Trophoblast cell (in vitro differentiated cells and primary cell): ENCODE measurements at regions not wholly inside any gene's neighbourhood (a gene's known extent, or its start where the extent isn't known, plus 50 kb on each side); places are given as distances from the start of the nearest gene placed in this dataset.
"Not testable (repeated sequence)": the region's sequence is repeated elsewhere in the genome, so short reads cannot be mapped to it uniquely, and the experiment has no call there.

Experiments
- DNase-seq, 2 donors: peaks; one replicate each; pipeline ENCODE4 v3.0.0-alpha.2; 2016
- H2AFZ ChIP-seq: 2 replicates; pipeline ENCODE4 v1.6.1; 2013; ENCODE audit warnings: low read length, moderate library complexity, mild to moderate bottlenecking; ENCODE audit not compliant: insufficient read depth, poor library complexity
- H2AK5ac ChIP-seq: 2 replicates; pipeline ENCODE4 v1.6.1; 2013; ENCODE audit warnings: mild to moderate bottlenecking, low read length
- H2BK120ac ChIP-seq: 2 replicates; pipeline ENCODE4 v1.6.1; 2013; ENCODE audit warnings: low read length, mild to moderate bottlenecking, moderate library complexity; ENCODE audit not compliant: insufficient read depth, poor library complexity
- H2BK12ac ChIP-seq: 2 replicates; pipeline ENCODE4 v1.6.1; 2013; ENCODE audit warnings: mild to moderate bottlenecking, low read length, moderate library complexity
- H2BK5ac ChIP-seq: 2 replicates; pipeline ENCODE4 v1.6.1; 2013; ENCODE audit warnings: low read length, low read depth, moderate library complexity, mild to moderate bottlenecking; ENCODE audit not compliant: poor library complexity
- H3K14ac ChIP-seq: 2 replicates; pipeline ENCODE4 v1.6.1; 2013; ENCODE audit warnings: mild to moderate bottlenecking, low read length
- H3K18ac ChIP-seq: 2 replicates; pipeline ENCODE4 v1.6.1; 2013; ENCODE audit warnings: mild to moderate bottlenecking, low read length
- H3K23ac ChIP-seq: 2 replicates; pipeline ENCODE4 v1.6.1; 2013; ENCODE audit warnings: low read length
- H3K27ac ChIP-seq: 2 replicates; pipeline ENCODE4 v1.5.1; 2013; ENCODE audit warnings: low read depth, mild to moderate bottlenecking, inconsistent platforms, low read length, moderate library complexity
- H3K27me3 ChIP-seq: 2 replicates; pipeline ENCODE4 v1.6.1; 2013; ENCODE audit warnings: inconsistent platforms, mild to moderate bottlenecking, low read length, moderate library complexity; ENCODE audit not compliant: insufficient read depth
- H3K36me3 ChIP-seq, 2 experiments: 1 replicate in 1 of 2; 2 replicates in 1 of 2; pipeline ENCODE4 v1.6.1; 2013; ENCODE audit warnings: low read length in 2 of 2, mild to moderate bottlenecking in 2 of 2, moderate library complexity in 1 of 2; ENCODE audit not compliant: insufficient read depth in 2 of 2, control insufficient read depth in 1 of 2
- H3K4ac ChIP-seq: 2 replicates; pipeline ENCODE4 v1.6.1; 2013; ENCODE audit warnings: low read depth, mild to moderate bottlenecking, low read length, moderate library complexity
- H3K4me1 ChIP-seq, 2 experiments: 1 replicate in 1 of 2; 2 replicates in 1 of 2; pipeline ENCODE4 v1.6.1; 2013; ENCODE audit warnings: low read length in 2 of 2, mild to moderate bottlenecking in 2 of 2, moderate library complexity in 1 of 2; ENCODE audit not compliant: insufficient read depth in 2 of 2, control insufficient read depth in 1 of 2
- H3K4me2 ChIP-seq: 2 replicates; pipeline ENCODE4 v1.6.1; 2013; ENCODE audit warnings: inconsistent platforms, mild to moderate bottlenecking, low read length, moderate library complexity
- H3K4me3 ChIP-seq: 2 replicates; pipeline ENCODE4 v1.5.1; 2013; ENCODE audit warnings: mild to moderate bottlenecking, low read depth, low read length, inconsistent platforms
- H3K79me1 ChIP-seq: one replicate; pipeline ENCODE4 v1.6.1; 2013; ENCODE audit warnings: low read length
- H3K79me2 ChIP-seq: 2 replicates; pipeline ENCODE4 v1.6.1; 2013; ENCODE audit warnings: low read length, mild to moderate bottlenecking; ENCODE audit not compliant: control insufficient read depth, insufficient read depth, poor library complexity
- H3K9ac ChIP-seq: 2 replicates; pipeline ENCODE4 v1.6.1; 2013; ENCODE audit warnings: mild to moderate bottlenecking, low read length
- H3K9me3 ChIP-seq: 2 replicates; pipeline ENCODE4 v1.6.1; 2013; ENCODE audit warnings: low read depth, mild to moderate bottlenecking, control low read depth, inconsistent platforms, low read length; ENCODE audit not compliant: insufficient read depth
- H4K12ac ChIP-seq: 2 replicates; pipeline ENCODE4 v1.6.1; 2013; ENCODE audit warnings: low read depth, mild to moderate bottlenecking, low read length, moderate library complexity
- H4K8ac ChIP-seq: 2 replicates; pipeline ENCODE4 v1.6.1; 2013; ENCODE audit warnings: low read depth, mild to moderate bottlenecking, low read length, moderate library complexity
- H4K91ac ChIP-seq: one replicate; pipeline ENCODE4 v1.6.1; 2013; ENCODE audit warnings: low read depth, mild to moderate bottlenecking, low read length, moderate library complexity
- WGBS: extraction: QIAGEN DNeasy Blood & Tissue Kit; methylation state at CpG from one replicate; pipeline ENCODE4 v1.1.7; 2013; ENCODE audit warnings: missing lambda C conversion rate; ENCODE audit not compliant: insufficient read length, insufficient coverage; ENCODE audit errors: extremely low coverage; 5-methylcytosine and 5-hydroxymethylcytosine counted together

DNA sequence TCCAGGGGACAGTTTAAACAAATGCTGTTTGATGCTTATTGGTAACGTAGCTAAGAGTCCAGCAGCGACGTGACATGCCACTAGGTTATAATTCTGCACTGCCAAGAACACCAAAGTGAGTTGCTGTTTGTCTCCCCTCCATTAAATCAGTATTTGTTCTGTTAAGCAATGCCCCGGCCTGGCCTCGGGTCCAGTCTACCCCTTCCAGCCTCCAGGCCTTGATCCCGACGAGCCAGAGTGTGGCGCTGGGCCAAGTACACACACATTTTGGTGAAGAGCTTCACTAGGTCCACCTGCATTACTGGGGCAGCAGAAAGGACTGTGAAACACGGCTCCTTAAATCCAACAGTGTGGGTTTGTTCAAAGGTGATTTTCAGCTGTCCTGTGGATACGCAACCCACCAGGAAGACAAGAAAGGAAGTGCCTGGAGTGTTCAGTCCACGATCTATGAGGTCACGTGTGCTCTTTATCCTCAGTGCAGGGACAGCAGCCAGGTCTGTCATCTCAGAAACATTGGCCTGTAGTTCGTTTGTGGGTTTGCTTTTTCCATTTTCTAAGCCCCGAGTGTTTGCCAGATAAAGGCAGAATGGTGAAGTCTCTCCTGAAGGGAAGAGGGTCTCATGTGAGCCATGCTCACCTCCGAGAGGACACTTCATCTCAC is 58.7 kb upstream of the GPR31 start:
- not testable (repeated sequence) for H2AFZ ChIP-seq, H2BK5ac ChIP-seq, H2AK5ac ChIP-seq, H3K18ac ChIP-seq, H3K27me3 ChIP-seq, H3K4ac ChIP-seq, H3K4me2 ChIP-seq, H4K91ac ChIP-seq, H3K14ac ChIP-seq, H3K23ac ChIP-seq, H3K79me2 ChIP-seq, H3K4me1 ChIP-seq, H3K36me3 ChIP-seq, H3K79me1 ChIP-seq, H4K8ac ChIP-seq, H2BK12ac ChIP-seq, H3K9ac ChIP-seq, DNase-seq, H3K9me3 ChIP-seq, H3K4me3 ChIP-seq, H2BK120ac ChIP-seq, H4K12ac ChIP-seq, H3K27ac ChIP-seq
- no CpG with 5 or more reads among the region's 15 CpGs for WGBS

DNA sequence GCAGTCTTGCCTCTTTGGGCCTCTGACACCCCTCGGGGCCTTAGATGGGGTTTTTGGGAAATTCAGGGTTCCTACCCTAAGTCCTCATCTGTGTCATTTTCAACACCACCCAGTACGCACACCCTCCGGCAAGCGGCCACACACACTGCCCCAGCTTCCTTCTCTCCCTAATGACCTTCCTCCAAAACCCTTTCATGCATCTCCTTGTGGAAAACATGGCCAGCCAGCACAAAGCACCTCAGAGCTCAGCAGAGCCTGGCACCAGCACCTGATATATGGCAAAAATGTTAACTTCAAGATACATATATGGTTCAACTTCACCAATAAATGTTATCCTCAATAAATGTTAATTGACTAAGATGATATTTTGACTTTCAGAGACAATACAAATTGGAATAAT is 59.3 kb upstream of the GPR31 start:
- not testable (repeated sequence) for H3K18ac ChIP-seq, H3K79me2 ChIP-seq, H2BK5ac ChIP-seq, H3K27me3 ChIP-seq, H3K79me1 ChIP-seq, H2BK12ac ChIP-seq, H2AK5ac ChIP-seq, H3K9ac ChIP-seq, H3K23ac ChIP-seq, H4K91ac ChIP-seq, H3K36me3 ChIP-seq, H2AFZ ChIP-seq, H3K4ac ChIP-seq, DNase-seq, H4K12ac ChIP-seq, H3K27ac ChIP-seq, H3K4me3 ChIP-seq, H2BK120ac ChIP-seq, H3K14ac ChIP-seq, H3K9me3 ChIP-seq, H4K8ac ChIP-seq, H3K4me2 ChIP-seq, H3K4me1 ChIP-seq
- WGBS: no CpG with 5 or more reads among the region's 4 CpGs

DNA sequence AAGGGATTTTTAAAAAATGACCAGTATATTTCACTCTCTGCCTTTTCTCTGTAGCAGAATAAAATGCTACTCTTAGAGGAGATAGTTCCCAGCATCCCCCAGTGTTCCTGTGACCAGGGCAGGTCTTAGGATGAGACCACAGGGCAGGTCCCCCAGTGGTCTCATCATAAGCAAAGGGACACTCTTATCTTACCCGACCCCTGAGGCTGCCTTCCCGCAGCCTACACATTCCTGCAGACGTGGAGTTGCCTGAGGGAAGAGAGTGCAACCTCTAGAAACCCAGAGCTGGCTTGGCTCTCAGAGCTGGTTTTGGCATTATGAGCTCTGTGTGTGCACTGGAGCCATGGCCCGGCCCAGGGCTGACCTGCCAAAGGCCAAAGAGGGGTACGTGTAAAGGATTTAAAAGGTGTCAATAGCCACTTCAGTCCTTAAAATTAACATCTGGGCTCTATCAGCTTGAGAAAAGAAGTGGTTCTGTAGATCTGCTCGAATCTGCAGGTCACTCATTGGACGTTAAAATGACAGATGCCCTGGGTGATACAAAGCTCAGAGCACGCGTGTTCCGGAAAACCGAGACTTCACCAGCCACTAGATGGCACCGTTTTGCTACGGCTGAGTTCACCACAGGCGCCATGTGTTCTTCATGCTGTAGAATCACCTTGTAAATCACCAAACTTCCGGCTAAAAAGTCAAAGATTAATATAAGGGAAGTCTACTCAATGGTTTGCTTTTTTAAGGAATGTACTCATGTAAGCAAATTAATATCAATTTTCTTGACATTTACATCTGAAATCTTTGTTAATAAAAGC is 60.4 kb upstream of the GPR31 start:
- H3K36me3 ChIP-seq, H2BK5ac ChIP-seq, H3K27me3 ChIP-seq, H2BK12ac ChIP-seq, H3K18ac ChIP-seq, H2AFZ ChIP-seq, H3K79me2 ChIP-seq, H3K4ac ChIP-seq, H3K9me3 ChIP-seq, H4K8ac ChIP-seq, H3K9ac ChIP-seq, H3K4me2 ChIP-seq, H3K14ac ChIP-seq, H3K4me1 ChIP-seq, H2BK120ac ChIP-seq, H2AK5ac ChIP-seq, H4K12ac ChIP-seq, H3K23ac ChIP-seq, H3K79me1 ChIP-seq, H4K91ac ChIP-seq, H3K4me3 ChIP-seq: not testable (repeated sequence)
- peak; percentile 2 to 45 for DNase-seq
- no CpG with 5 or more reads among the region's 15 CpGs for WGBS
- peak overlapping the region; percentile 10 for H3K27ac ChIP-seq

DNA sequence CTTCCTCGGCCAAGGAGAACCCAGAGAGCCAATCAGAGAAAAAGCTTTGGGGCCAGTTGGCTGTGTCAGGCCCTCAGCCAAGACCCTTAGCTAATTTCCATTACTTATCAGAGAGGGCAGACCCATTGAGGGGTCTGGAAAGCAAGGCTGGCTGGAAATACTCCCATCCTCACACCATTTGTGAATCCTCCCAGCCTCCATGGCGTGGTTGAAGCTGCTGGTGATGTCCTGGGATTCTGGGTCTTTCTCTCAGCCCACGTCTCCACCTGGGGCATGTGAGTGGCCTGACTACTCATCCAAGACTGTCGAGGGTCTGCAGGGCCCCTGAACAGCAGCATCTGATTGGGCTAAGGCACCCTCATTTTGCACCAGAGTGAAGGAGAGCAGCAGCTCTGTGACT is 61.3 kb upstream of the GPR31 start:
- peak overlapping the region; percentile 77 for H4K91ac ChIP-seq
- H3K4me1 ChIP-seq: not testable (repeated sequence)

More for the DNA sequence above, 61.3 kb upstream of the GPR31 start:
- H3K27me3 ChIP-seq, H3K27ac ChIP-seq, H3K4ac ChIP-seq, H4K8ac ChIP-seq, H2AFZ ChIP-seq, H3K79me2 ChIP-seq, H4K12ac ChIP-seq, H3K4me2 ChIP-seq, H2BK120ac ChIP-seq, H3K36me3 ChIP-seq, H3K79me1 ChIP-seq, H3K4me3 ChIP-seq, H3K9ac ChIP-seq, H3K9me3 ChIP-seq, DNase-seq, H3K23ac ChIP-seq: not testable (repeated sequence)
- peak overlapping the region; percentile 34 for H2AK5ac ChIP-seq
- WGBS: no CpG with 5 or more reads among the region's 4 CpGs
- H2BK12ac ChIP-seq: peak overlapping the region; percentile 87
- H3K14ac ChIP-seq: peak overlapping the region; percentile 76
- peak overlapping the region; percentile 9 for H2BK5ac ChIP-seq
- H3K18ac ChIP-seq: peak overlapping the region; percentile 66
